NCI-H2081 (cell line): ENCODE measurements at regions not wholly inside any gene's neighbourhood (a gene's known extent, or its start where the extent isn't known, plus 50 kb on each side); places are given as distances from the start of the nearest gene placed in this dataset.

ENCODE experiments used
- DNase-seq, 2 experiments: peaks; one replicate each; lab custom pipeline; 2025; lab: John Stamatoyannopoulos, UW

DNA sequence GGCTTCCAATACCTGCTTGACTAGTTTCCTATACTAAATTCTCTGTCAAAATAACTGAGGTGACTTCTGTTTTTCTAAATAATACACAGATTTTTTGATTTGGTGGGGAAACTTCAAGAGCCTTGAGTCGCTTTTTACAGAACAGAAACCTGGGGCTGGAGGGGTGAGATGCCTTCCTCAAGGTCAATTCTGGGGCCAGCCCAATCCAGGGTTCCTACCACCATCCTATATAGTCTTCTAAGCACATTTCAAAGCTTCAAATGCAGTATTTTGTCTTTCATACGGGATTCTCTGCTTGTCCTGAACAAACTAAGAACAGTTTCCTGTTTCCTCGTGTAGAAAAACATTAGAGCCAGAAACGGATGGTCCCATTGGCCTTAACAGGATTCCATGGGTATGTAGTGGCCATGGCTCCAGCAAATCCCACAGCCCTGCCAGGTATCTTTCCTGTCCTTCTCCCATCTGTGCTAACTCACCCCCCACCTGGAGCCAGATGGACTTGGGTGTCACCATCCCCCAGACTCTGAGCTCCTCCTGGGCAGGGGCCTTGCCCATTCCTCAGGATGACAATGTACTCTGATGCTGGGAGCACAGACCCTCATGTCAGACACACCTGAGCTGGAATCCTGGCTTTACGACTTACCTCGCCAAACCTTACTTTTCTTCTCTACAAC lies 146.9 kb downstream of the KLF13 start:
- DNase-seq = no peak

DNA sequence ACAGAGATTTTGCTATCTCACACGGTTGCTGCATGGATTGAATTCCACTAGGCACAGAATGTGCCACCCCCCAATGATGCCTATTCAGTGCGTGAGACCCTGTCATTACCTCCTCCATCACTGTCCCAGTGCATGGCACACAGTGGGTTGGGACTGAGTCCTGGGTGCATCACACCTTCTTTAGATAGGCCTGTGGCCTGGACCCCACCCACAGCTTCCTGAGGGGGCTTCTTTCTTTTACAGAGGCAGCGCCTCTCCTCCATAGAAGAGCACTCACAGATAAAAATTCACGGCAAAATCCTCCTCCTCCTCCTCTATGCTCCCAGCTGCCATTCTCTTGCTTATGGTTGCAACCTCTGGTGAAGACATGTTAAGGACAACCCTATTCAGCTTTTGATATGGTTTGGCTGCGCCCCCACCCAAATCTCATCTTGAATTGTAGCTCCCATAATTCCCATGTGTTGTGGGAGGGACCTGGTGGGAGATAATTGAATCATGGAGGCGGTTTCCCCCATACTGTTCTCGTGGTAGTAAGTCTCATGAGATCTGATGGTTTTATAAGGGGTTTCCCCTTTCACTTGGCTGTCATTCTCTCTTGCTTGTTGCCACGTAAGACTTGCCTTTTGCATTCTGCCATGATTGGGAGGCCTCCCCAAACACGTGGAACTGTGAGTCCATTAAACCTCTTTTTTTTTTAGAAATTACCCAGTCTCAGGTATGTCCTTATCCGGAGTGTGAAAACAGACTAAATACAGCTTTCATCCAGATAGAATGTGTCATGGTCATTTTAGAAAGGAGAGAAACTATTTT lies 147.6 kb downstream of the KLF13 start:
- DNase-seq = no peak

GRCh38 chr15:31476236-31476810 lies 149.7 kb downstream of the KLF13 start:
- DNase-seq = no peak

- no peak for DNase-seq
Observed at GRCh38 chr15:31476866-31477265, 150.2 kb downstream of the KLF13 start.

GRCh38 chr15:31477301-31477700 lies 150.7 kb downstream of the KLF13 start:
- no peak for DNase-seq

DNA sequence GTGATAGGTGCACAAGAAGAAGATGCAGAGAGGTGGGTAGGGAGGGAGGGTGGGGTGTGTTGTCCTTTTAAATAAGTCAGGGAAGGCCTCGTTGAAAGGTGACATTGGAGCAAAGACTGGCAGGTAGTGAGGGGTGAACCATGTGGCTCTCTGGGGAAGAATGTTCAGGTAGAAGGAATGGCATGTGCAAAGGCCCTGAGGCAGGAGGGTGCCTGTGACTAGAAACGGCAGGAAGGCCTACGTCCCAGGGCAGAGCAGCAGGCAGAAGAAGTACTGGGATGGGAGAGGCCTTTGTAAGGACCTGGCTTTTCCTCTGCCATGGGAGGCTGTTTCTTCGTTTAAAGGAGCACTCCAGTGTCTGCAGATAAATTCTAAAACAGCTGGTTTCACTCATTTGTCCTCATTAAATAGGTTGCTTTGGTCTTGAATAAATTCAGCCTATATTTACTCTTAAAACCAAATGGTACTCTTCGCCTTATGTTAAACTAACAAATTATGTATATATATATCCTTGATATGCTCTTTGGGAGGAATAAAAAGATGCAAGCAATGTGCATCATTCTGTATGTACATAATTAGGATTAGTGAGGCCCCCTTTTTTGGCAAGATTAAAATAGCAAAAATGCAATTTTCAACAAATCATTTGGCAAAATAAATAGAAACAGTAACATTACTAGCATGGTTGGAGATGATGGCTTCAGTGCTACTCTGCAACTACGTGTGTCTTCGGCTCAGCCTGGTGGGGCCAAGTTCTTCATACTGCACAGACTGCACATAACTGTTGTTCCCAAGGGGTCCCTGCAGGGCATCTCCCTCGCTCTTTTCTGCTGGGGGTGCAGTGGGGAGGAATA lies 151.4 kb downstream of the KLF13 start:
- no peak for DNase-seq

GRCh38 chr15:31478702-31479221 lies 152.1 kb downstream of the KLF13 start:
- no peak for DNase-seq

GRCh38 chr15:31480356-31481025 lies 153.9 kb downstream of the KLF13 start:
- peak in 1 of 2 experiments; percentile 41 for DNase-seq

- no peak for DNase-seq
Observed at GRCh38 chr15:31481142-31481541, 154.5 kb downstream of the KLF13 start.

- DNase-seq = no peak
Observed at GRCh38 chr15:31482122-31482922, 155.7 kb downstream of the KLF13 start.

GRCh38 chr15:31483053-31483985 lies 156.7 kb downstream of the KLF13 start:
- DNase-seq = no peak

GRCh38 chr15:31483986-31484951 lies 157.6 kb downstream of the KLF13 start:
- DNase-seq = no peak

- DNase-seq = no peak
Observed at GRCh38 chr15:31484986-31485385, 158.4 kb downstream of the KLF13 start.

GRCh38 chr15:31485431-31485830 lies 158.8 kb downstream of the KLF13 start:
- DNase-seq = no peak

GRCh38 chr15:31485911-31486461 lies 159.4 kb downstream of the KLF13 start:
- DNase-seq = no peak

GRCh38 chr15:31486506-31486905 lies 159.9 kb downstream of the KLF13 start:
- DNase-seq = no peak

GRCh38 chr15:31486906-31487695 lies 160.5 kb downstream of the KLF13 start:
- no peak for DNase-seq
